NOMO-1 treated with dmso at 0.1 percent for 144 hours (cell line): ENCODE measurements at regions not wholly inside any gene's neighbourhood (a gene's known extent, or its start where the extent isn't known, plus 50 kb on each side); places are given as distances from the start of the nearest gene placed in this dataset.
"Not testable (repeated sequence)": the region's sequence is repeated elsewhere in the genome, so short reads cannot be mapped to it uniquely, and the experiment has no call there.

ENCODE experiments used
- DNase-seq: peaks from one replicate; lab custom pipeline; 2025; ENCODE audit not compliant: unreplicated experiment; lab: John Stamatoyannopoulos, UW

GRCh38 chr5:117562647-117563046, 988.0 kb upstream of the SEMA6A start:
- DNase-seq = no peak

GRCh38 chr5:117561531-117561930, 986.9 kb upstream of the SEMA6A start:
- no peak for DNase-seq

GRCh38 chr5:117559005-117559844, 984.6 kb upstream of the SEMA6A start:
- no peak for DNase-seq

- DNase-seq = no peak
Observed at GRCh38 chr5:117551236-117551635, 976.6 kb upstream of the SEMA6A start.

- DNase-seq = no peak
Observed at GRCh38 chr5:117547192-117547591, 972.6 kb upstream of the SEMA6A start.

- no peak for DNase-seq
Observed at GRCh38 chr5:117539692-117540091, 965.1 kb upstream of the SEMA6A start.

GRCh38 chr5:117533792-117534191, 959.2 kb upstream of the SEMA6A start:
- DNase-seq = no peak

GRCh38 chr5:117533051-117533670, 958.5 kb upstream of the SEMA6A start:
- DNase-seq = not testable (repeated sequence)

- no peak for DNase-seq
Observed at GRCh38 chr5:117519957-117520500, 945.4 kb upstream of the SEMA6A start.

- no peak for DNase-seq
Observed at GRCh38 chr5:117504305-117504704, 929.7 kb upstream of the SEMA6A start.

GRCh38 chr5:117497601-117498000, 923.0 kb upstream of the SEMA6A start:
- DNase-seq = no peak

- DNase-seq = no peak
Observed at GRCh38 chr5:117496801-117497200, 922.2 kb upstream of the SEMA6A start.

GRCh38 chr5:117494188-117494587, 919.6 kb upstream of the SEMA6A start:
- DNase-seq = no peak

- DNase-seq = no peak
Observed at GRCh38 chr5:117488976-117489500, 914.4 kb upstream of the SEMA6A start.

- no peak for DNase-seq
Observed at GRCh38 chr5:117487556-117487955, 912.9 kb upstream of the SEMA6A start.

- no peak for DNase-seq
Observed at GRCh38 chr5:117486879-117487391, 912.3 kb upstream of the SEMA6A start.

GRCh38 chr5:117486261-117486660, 911.6 kb upstream of the SEMA6A start:
- no peak for DNase-seq

GRCh38 chr5:117475919-117476318, 901.3 kb upstream of the SEMA6A start:
- DNase-seq = no peak

- DNase-seq = no peak
Observed at GRCh38 chr5:117473165-117473564, 898.5 kb upstream of the SEMA6A start.

- DNase-seq = no peak
Observed at GRCh38 chr5:117463881-117464570, 889.4 kb upstream of the SEMA6A start.

GRCh38 chr5:117461966-117462365, 887.3 kb upstream of the SEMA6A start:
- no peak for DNase-seq
